ENCODE measurements at regions not wholly inside any gene's neighbourhood (a gene's known extent, or its start where the extent isn't known, plus 50 kb on each side); places are given as distances from the start of the nearest gene placed in this dataset.

GRCh38 chr18:22545066-22545760, 127.5 kb upstream of the CTAGE1 start:
- DNase-seq: no peak

DNA sequence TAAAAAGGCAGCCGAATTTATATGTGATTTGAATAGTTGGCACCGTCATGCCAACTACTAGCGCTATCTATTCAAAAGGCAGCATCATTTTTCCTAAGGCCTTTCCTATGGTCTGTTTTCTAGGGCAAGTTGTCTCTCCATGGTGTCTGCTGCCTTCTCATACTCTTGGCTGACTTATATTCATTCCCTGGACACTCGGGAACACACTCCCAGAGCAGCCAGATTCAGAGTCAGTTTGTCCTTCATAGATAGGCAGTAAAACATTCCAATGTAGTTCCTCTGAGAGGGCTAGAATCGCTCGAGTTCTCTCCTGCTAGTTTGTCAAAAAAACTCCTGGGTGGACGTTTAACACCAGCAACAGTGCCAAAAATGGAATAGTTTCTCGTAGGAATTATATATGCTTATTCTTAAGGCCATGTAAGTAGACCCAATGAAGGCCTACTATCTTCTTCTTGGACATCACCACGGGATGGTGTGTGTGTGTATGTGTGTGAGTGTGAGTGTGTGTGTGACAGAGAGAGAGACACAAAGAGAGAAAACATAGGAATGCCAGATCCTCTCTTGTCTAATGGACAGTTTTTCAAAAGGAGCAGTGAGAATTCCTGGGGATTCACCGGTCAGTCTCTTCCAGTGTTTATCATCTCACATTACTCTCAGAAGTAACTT, 129.3 kb upstream of the CTAGE1 start:
- no peak for DNase-seq

GRCh38 chr18:22547807-22548561, 130.3 kb upstream of the CTAGE1 start:
- no peak for DNase-seq

DNA sequence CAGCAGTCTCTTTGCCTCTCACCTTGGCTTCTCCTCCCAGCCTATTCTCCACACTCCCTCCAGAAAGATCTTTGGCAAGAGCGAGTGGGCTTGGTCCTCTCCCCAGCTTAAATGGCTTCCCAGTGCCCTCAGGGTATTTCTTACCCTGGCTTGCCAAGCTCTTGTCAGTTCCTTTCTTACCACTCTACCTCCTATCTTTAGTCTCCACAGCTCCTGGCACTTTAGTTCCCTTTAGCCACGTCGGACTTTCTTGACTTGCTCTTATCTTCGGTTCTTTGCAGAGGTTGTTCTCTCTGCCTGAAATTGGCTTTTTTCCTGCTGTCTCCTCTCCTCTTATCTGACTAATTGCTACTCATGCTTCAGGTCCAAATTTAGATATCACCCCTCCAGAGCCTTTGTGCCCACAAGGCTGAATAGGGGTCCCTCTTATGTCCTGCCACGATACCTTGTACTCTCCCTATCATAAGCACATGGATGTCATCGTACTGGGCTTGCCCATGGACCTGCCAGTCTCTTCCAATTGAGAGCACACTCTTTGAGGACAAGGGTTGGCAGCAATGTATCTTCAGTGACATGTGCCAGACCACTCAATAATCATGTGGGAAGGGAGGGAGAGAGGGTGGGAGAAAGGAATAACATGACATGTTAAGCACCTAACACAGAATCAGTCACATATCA, 131.7 kb upstream of the CTAGE1 start:
- no peak for DNase-seq

GRCh38 chr18:22550366-22550765, 132.7 kb upstream of the CTAGE1 start:
- no peak for DNase-seq

DNA sequence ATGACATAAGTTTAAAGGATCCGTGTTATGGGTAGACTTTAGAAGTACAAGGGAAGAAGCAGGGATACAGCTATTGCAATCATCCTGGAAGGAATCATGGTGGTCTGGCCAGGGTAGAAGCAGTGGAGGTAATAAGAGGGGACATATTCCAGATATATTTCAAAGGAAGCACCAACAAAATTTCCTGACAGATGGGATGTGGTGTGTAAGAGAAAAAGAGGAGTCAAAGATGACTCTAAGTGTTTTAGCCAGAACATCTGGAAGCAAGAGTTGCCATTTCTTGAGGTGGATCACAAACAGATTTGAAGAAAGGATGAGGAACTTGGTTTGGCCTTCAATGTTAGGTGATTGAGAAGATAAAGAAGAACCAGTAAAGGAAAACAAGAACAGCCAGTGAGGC, 133.1 kb upstream of the CTAGE1 start:
- DNase-seq: no peak

DNA sequence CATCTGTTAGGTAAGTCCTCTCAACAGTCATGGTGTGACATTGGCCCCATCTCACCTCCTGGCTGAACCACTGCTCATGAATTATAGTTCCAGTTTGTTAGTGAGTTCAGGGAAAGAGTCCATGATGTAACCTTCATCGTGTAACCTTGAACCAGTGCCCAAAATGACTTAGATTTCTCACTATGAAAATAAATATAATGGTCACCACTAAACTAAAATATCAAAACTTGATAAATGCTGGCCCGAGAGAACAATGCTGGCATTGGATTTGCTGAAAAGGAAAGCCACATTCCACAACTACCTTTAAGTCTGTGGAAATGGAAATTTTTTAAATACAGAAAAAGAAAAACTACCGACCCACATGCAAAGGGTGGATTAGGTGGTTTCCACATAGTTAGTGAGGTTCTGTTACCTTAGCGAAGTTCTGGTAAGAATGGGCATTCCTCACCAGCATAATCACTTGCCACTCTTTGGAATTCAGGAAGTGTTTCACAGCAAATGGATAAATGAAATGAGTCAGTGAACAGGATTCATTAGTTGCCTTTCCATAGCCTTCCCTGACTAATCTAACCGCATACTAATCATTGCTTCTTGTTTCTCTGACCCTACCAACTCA, 133.9 kb upstream of the CTAGE1 start:
- DNase-seq: no peak

GRCh38 chr18:22552254-22552653, 134.5 kb upstream of the CTAGE1 start:
- DNase-seq: no peak

DNA sequence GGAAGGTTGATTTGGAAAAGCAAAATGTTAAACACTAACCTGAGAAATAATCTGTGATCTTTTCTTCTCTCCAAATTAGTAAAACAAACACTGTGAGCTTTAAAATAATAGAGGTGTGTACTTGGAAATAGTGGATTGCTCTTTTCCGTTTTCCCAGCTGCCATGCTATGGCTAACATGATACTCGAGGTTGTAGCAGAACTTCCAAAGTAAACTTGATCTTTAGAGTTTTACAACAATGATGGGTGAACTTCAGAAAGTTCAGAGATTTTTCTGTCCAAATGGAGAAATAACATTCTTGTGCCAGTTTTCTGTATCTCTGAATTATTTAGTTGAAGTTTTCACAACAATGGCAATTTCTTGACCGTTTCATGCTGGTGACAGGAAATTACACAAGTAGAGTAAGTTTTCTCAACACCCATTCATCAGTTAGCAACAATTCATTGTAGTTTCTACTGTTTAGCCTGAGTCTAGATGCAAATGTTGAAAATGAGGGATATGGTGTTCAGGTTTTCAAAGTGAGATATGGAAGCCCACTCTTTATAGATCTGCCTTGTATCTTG, 135.3 kb upstream of the CTAGE1 start:
- no peak for DNase-seq

- no peak for DNase-seq
These were observed 138.8 kb upstream of the CTAGE1 start for GRCh38 chr18:22556222-22557167.

DNA sequence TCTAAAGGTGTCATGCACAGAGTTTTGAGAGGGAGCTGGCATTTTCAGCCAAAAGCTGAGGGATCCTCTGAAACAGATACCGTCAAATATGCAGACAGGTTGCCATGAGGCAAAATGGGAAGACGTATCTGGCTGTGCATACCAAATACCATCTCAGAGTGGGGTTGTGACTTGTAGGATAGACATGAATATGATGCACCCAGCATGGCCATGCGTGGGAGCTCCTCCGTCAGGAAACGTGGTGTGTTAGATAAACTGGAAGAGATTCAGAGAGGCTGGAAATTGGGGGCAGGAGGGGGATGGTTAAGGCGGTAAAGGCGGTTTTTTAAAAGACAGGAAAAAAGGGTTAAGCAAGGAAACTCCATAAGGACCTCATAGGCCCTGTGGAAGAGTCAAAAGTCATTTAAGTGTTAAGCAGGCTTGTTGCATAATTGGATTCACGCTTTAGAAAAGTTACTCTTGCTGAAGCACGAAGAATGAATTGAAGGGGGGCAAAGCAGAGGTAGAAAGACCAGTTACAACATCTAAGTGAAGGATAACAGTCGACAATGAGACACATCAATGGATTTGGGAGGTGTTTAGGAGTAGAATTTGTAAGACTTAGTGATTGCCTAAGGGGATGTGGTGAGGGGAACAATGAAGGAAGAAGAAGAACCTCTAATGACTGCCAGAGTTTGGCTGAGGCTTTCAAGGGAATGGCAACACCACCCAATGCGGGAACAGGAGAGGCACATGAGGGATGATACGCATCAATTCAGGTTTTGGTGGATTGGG, 139.6 kb upstream of the CTAGE1 start:
- no peak for DNase-seq

GRCh38 chr18:22558945-22559385, 141.2 kb upstream of the CTAGE1 start:
- DNase-seq: no peak

DNA sequence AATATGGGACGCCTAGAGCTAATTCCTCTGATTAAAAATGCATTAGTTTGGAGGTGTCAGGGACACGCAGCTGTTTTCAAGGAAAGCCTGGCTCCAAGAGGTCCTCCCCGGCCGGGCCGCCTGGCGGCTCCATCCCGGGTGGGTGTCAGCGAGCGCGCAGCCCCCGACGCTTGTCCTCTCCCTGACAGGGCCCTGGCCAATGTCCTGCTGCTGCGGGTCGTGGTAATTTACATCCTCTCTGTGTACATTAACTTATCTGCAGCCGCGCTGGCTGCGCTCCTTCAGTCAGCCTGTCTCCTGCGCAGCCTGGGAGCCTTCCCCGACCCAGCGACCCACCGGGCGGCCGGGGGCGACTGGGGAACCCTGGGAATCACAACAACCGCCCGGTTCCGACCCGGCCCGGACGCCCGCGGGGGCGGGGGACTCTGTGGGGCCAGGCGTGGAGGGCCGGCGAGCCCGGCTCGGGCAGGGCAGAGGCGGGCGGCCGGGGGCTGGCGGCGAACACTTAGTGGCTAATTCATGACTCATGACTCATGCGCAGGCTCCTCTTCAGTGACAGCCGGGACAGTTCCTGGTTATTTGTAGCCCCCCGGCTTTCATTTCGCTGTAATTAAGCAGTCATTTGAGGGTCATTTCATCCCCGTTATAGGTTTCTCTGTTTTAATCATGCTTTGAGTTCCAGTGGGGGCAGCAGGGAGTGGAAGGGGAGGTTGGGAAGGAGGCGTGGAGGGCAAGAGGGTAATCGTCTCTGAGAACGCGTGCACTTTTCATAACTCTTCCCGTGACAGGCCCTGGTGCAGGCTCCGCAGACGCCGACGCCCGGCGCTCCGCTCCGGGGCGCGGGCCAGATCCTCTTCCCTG, 141.9 kb upstream of the CTAGE1 start:
- no peak for DNase-seq

- DNase-seq: no peak
These were observed 142.5 kb upstream of the CTAGE1 start for GRCh38 chr18:22560275-22560610.

DNA sequence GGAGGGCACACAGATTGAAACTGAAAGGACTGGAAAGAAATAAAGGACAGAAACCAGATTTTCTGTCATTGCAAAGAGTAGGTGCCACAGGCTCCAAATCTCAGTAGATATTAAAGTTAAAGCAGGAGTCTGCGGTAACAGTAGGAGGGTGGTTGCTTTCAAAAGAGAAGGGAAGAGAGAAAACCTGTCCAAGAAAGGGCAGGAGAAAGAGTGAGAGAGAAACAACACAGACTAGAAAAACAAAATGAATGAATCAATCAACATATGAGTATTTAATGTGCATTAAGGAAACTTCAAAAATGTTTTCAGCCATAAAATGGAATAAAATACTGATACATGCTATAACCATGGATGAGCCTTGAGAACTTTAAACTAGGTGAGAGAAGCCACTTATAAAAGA, 143.1 kb upstream of the CTAGE1 start:
- no peak for DNase-seq

GRCh38 chr18:22563164-22563583, 145.5 kb upstream of the CTAGE1 start:
- peak; percentile 55 for DNase-seq

- DNase-seq: no peak
These were observed 146.3 kb upstream of the CTAGE1 start for GRCh38 chr18:22564036-22564435.

- DNase-seq: no peak
These were observed 149.1 kb upstream of the CTAGE1 start for GRCh38 chr18:22566703-22567420.

GRCh38 chr18:22567794-22568193, 150.1 kb upstream of the CTAGE1 start:
- DNase-seq: no peak
